G401.6 (cell line): ENCODE measurements at regions not wholly inside any gene's neighbourhood (a gene's known extent, or its start where the extent isn't known, plus 50 kb on each side); places are given as distances from the start of the nearest gene placed in this dataset.
"Not testable (repeated sequence)": the region's sequence is repeated elsewhere in the genome, so short reads cannot be mapped to it uniquely, and the experiment has no call there.

Experiments
- FAIRE-seq: peaks from 2 replicates; lab custom pipeline; 2012; peaks lifted over from hg19 to GRCh38; lab: Jason Lieb, UNC

- no peak for FAIRE-seq
Measured at GRCh38 chr18:22504251-22505030, 86.7 kb upstream of the CTAGE1 start.

GRCh38 chr18:22505141-22505591 lies 87.5 kb upstream of the CTAGE1 start:
- no peak for FAIRE-seq

GRCh38 chr18:22507055-22507454 lies 89.3 kb upstream of the CTAGE1 start:
- no peak for FAIRE-seq

- no peak for FAIRE-seq
Measured at GRCh38 chr18:22509423-22509822, 91.7 kb upstream of the CTAGE1 start.

GRCh38 chr18:22510697-22511096 lies 93.0 kb upstream of the CTAGE1 start:
- no peak for FAIRE-seq

GRCh38 chr18:22513721-22514481 lies 96.2 kb upstream of the CTAGE1 start:
- FAIRE-seq, result no peak

- no peak for FAIRE-seq
Measured at GRCh38 chr18:22514655-22515054, 96.9 kb upstream of the CTAGE1 start.

GRCh38 chr18:22515250-22515649 lies 97.5 kb upstream of the CTAGE1 start:
- no peak for FAIRE-seq

- FAIRE-seq, result no peak
Measured at GRCh38 chr18:22517356-22517755, 99.6 kb upstream of the CTAGE1 start.

- no peak for FAIRE-seq
Measured at GRCh38 chr18:22521026-22521707, 103.5 kb upstream of the CTAGE1 start.

- no peak for FAIRE-seq
Measured at GRCh38 chr18:22523481-22523880, 105.8 kb upstream of the CTAGE1 start.

GRCh38 chr18:22524783-22525182 lies 107.1 kb upstream of the CTAGE1 start:
- FAIRE-seq, result no peak

- FAIRE-seq, result no peak
Measured at GRCh38 chr18:22525313-22525712, 107.6 kb upstream of the CTAGE1 start.

- no peak for FAIRE-seq
Measured at GRCh38 chr18:22525883-22526282, 108.2 kb upstream of the CTAGE1 start.

- FAIRE-seq, result no peak
Measured at GRCh38 chr18:22528291-22528690, 110.6 kb upstream of the CTAGE1 start.

- not testable (repeated sequence) for FAIRE-seq
Measured at GRCh38 chr18:22534706-22535105, 117.0 kb upstream of the CTAGE1 start.

- no peak for FAIRE-seq
Measured at GRCh38 chr18:22536558-22536957, 118.8 kb upstream of the CTAGE1 start.

- FAIRE-seq, result no peak
Measured at GRCh38 chr18:22538426-22538825, 120.7 kb upstream of the CTAGE1 start.

- no peak for FAIRE-seq
Measured at GRCh38 chr18:22539051-22539765, 121.5 kb upstream of the CTAGE1 start.

GRCh38 chr18:22541232-22541631 lies 123.5 kb upstream of the CTAGE1 start:
- no peak for FAIRE-seq

- no peak for FAIRE-seq
Measured at GRCh38 chr18:22542406-22542835, 124.7 kb upstream of the CTAGE1 start.

GRCh38 chr18:22543769-22544168 lies 126.1 kb upstream of the CTAGE1 start:
- no peak for FAIRE-seq
